Omental fat pad (tissue), 3 donors: ENCODE measurements at regions not wholly inside any gene's neighbourhood (a gene's known extent, or its start where the extent isn't known, plus 50 kb on each side); places are given as distances from the start of the nearest gene placed in this dataset.

Source experiments
- ATAC-seq: fragments of 150-250 bp; one replicate; pipeline ENCODE4 v1.9.1; 2016; ENCODE audit warnings: mild to moderate bottlenecking, moderate library complexity; ENCODE audit not compliant: low FRiP score
- DNase-seq: peaks from one replicate; pipeline ENCODE4 v3.0.0-alpha.2; 2019; ENCODE audit warnings: low spot score
- CTCF ChIP-seq, 3 donors: fragments of 450-650 bp; IDR thresholded peaks; one replicate each; pipeline ENCODE4 v1.5.1; 2016 to 2017; ENCODE audit warnings: antibody characterized with exemption in 3 of 3, mild to moderate bottlenecking in 3 of 3, moderate library complexity in 2 of 3

- no peak for TF ChIP-seq CTCF (IDR thresholded peaks at IDR 0.05)
- no peak for ATAC-seq
- no peak for DNase-seq
These were observed 213.6 kb upstream of the ADARB2 start for GRCh38 chr10:1950803-1951495.

GRCh38 chr10:1947464-1948003 is 210.2 kb upstream of the ADARB2 start:
- ATAC-seq (no peak), DNase-seq (no peak)
- TF ChIP-seq CTCF (IDR thresholded peaks at IDR 0.05), result no peak

- no peak for ATAC-seq
- no peak for DNase-seq
- TF ChIP-seq CTCF (IDR thresholded peaks at IDR 0.05), result no peak
These were observed 207.2 kb upstream of the ADARB2 start for GRCh38 chr10:1944487-1944886.

GRCh38 chr10:1942478-1942877 is 205.2 kb upstream of the ADARB2 start:
- no peak for TF ChIP-seq CTCF (IDR thresholded peaks at IDR 0.05)
- no peak for ATAC-seq
- DNase-seq, result no peak

- ATAC-seq, result no peak
- no peak for TF ChIP-seq CTCF (IDR thresholded peaks at IDR 0.05)
- DNase-seq, result no peak
These were observed 201.7 kb upstream of the ADARB2 start for GRCh38 chr10:1939016-1939415.

- ATAC-seq (no peak), DNase-seq (no peak)
- TF ChIP-seq CTCF (IDR thresholded peaks at IDR 0.05), result no peak
These were observed 201.0 kb upstream of the ADARB2 start for GRCh38 chr10:1938317-1938716.

GRCh38 chr10:1935912-1936311 is 198.6 kb upstream of the ADARB2 start:
- DNase-seq (no peak), ATAC-seq (no peak)

More at GRCh38 chr10:1935912-1936311, 198.6 kb upstream of the ADARB2 start:
- no peak for TF ChIP-seq CTCF (IDR thresholded peaks at IDR 0.05)
